Tibial artery (tissue), 4 donors: ENCODE measurements at regions not wholly inside any gene's neighbourhood (a gene's known extent, or its start where the extent isn't known, plus 50 kb on each side); places are given as distances from the start of the nearest gene placed in this dataset.

ENCODE experiments used
- DNase-seq, 2 donors: peaks; one replicate each; pipeline ENCODE4 v3.0.0-alpha.2; 2019
- H3K27ac ChIP-seq, 2 donors: fragments of 200-600 bp; sonication (generic) in 1 of 2; 1 replicate in 1 of 2; 2 replicates in 1 of 2; pipeline ENCODE4 v1.5.1; 2018 to 2019; ENCODE audit warnings: mild to moderate bottlenecking in 1 of 2
- H3K27me3 ChIP-seq, 2 donors: fragments of 200-600 bp; sonication (generic) in 1 of 2; one replicate each; pipeline versions ENCODE4 v1.5.1 to v1.6.0; 2016 to 2019
- H3K36me3 ChIP-seq, 3 donors: fragments of 200-600 bp; sonication (generic) in 2 of 3; one replicate each; pipeline ENCODE4 v1.5.1; 2016 to 2019; ENCODE audit warnings: mild to moderate bottlenecking in 2 of 3
- H3K4me1 ChIP-seq, 4 donors: fragments of 200-600 bp; sonication (generic) in 2 of 4; 1 replicate in 3 of 4; 2 replicates in 1 of 4; pipeline ENCODE4 v1.5.1; 2016 to 2019
- H3K4me3 ChIP-seq, 2 donors: fragments of 200-600 bp; sonication (generic) in 1 of 2; 1 replicate in 1 of 2; 2 replicates in 1 of 2; pipeline ENCODE4 v1.5.1; 2018 to 2019; ENCODE audit warnings: mild to moderate bottlenecking in 2 of 2
- H3K9me3 ChIP-seq, 3 donors: fragments of 200-600 bp; sonication (generic) in 1 of 3; one replicate each; pipeline ENCODE4 v1.5.1; 2016 to 2019
- intact Hi-C: fragments of 100-400 bp; cut with DNase I; formaldehyde crosslinking; loops from one replicate; pipeline ENCODE4 v1.15.0; 2023; ENCODE audit warnings: low total_unique reads
- TF ChIP-seq, protein P1 (sequence below), 2 experiments: fragments of 200-600 bp in 1 of 2; fragments of 450-650 bp in 1 of 2; IDR thresholded peaks; one replicate each; pipeline ENCODE4 v1.5.1; 2017 to 2019; ENCODE audit warnings: antibody characterized with exemption in 2 of 2, mild to moderate bottlenecking in 1 of 2, moderate library complexity in 1 of 2

DNA sequence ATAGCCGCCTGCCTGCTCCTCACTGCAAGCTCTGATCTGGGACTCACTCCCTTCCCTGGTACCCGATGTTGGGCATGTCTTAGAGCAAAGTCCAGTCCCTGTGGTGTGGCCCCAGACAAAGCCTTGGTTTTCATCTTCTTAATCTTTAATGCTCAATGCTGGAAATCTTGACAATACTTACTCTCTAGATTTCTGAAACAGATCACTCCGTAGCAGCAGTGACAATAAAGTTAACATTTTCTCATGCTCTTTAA, 260.2 kb upstream of the IRX2 start:
- intact Hi-C loops: no loop called here
- H3K4me3 ChIP-seq: no peak overlapping the region
- no peak overlapping the region for H3K27ac ChIP-seq
- no peaks in the 10 kb centered on the region for H3K36me3 ChIP-seq
- no peaks in the 10 kb centered on the region for H3K4me1 ChIP-seq
- DNase-seq: peak in 1 of 2 donors; percentile 28
- no peaks in the 10 kb centered on the region for H3K9me3 ChIP-seq
- TF ChIP-seq, protein P1, sequence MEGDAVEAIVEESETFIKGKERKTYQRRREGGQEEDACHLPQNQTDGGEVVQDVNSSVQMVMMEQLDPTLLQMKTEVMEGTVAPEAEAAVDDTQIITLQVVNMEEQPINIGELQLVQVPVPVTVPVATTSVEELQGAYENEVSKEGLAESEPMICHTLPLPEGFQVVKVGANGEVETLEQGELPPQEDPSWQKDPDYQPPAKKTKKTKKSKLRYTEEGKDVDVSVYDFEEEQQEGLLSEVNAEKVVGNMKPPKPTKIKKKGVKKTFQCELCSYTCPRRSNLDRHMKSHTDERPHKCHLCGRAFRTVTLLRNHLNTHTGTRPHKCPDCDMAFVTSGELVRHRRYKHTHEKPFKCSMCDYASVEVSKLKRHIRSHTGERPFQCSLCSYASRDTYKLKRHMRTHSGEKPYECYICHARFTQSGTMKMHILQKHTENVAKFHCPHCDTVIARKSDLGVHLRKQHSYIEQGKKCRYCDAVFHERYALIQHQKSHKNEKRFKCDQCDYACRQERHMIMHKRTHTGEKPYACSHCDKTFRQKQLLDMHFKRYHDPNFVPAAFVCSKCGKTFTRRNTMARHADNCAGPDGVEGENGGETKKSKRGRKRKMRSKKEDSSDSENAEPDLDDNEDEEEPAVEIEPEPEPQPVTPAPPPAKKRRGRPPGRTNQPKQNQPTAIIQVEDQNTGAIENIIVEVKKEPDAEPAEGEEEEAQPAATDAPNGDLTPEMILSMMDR (IDR thresholded peaks at IDR 0.05): no peak
- no peaks in the 10 kb centered on the region for H3K27me3 ChIP-seq

DNA sequence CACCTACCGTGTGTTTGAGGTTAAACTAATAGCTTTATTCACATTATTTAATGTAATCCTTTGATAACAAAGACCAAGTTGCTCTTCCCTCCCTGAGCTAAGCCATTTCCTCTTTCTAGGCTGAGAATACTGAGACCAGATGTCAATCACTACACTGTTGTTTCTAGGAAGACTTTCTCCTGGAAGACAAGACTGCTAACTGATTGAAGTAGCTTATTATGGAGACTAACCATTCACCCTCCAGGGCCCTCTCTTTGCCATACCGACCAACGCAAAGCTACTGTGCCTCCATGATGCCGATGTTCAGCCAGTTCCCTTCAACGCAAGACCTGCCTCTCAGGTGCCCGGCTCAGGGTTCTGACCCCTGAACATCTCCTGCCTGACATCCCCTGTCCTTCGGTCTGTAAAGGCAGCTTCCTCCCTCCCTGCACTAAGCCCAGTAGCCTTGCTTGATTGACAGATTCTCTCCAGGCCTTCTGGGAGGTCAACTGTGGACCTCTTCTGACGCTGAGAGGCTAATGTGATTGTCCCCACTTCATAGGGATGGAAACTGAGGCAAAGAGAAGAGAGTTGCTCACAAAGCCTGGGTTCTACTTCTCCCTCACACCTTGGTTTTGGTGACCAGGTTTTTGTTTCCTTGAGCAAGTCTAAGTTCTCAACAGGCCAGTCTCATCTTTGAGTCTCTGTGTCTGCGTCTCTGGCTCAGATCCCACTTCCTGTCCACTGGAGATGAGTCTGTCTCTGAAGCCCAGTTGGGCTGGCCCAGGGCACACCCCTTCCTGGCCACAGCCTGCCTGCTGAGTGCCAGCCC, 259.7 kb upstream of the IRX2 start:
- no peak overlapping the region for H3K27ac ChIP-seq
- H3K9me3 ChIP-seq: no peaks in the 10 kb centered on the region
- no peaks in the 10 kb centered on the region for H3K36me3 ChIP-seq
- H3K27me3 ChIP-seq: no peaks in the 10 kb centered on the region
- TF ChIP-seq, protein P1 (IDR thresholded peaks at IDR 0.05): no peak
- intact Hi-C loops: no loop called here
- DNase-seq: peak in 1 of 2 donors; percentile 11
- no peak overlapping the region for H3K4me3 ChIP-seq
- H3K4me1 ChIP-seq: no peaks in the 10 kb centered on the region

DNA sequence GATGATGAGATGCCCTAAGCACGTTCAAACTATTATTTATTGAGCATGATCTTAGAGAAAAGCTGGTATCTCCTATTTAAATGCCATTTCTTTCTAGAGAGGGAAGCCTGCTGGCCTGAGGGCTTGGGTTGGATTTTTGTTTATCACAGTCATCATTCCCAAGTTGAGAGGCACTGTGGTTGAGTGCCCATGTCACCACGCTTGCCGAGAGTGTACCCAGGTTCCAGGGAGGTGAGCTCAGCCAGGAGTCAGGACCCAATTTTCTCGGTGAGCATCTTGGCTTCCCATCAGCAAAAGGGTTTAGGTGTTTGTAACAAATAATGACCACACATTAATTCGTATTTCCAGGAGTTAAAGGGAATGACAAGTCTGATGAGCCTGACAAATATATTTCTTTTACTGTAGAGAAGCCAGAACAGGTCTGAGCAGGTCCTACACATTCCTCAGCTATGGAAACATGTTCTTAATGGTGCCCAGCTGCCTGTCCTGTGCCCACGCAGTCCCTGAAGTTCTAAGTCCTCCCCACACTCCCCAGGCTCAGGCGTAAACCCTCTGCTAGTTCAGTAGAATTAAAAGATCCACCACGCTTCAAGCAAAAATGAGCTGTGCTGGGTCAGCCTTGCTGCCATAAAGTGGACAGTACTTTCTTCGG, 258.9 kb upstream of the IRX2 start:
- intact Hi-C loops: no loop called here
- Histone ChIP-seq H3K36me3 (no peaks in the 10 kb centered on the region), H3K4me1 (no peaks in the 10 kb centered on the region), H3K9me3 (no peaks in the 10 kb centered on the region), H3K27me3 (no peaks in the 10 kb centered on the region), H3K27ac (no peak overlapping the region), H3K4me3 (no peak overlapping the region)
- TF ChIP-seq, protein P1 (IDR thresholded peaks at IDR 0.05): no peak
- no peak for DNase-seq

DNA sequence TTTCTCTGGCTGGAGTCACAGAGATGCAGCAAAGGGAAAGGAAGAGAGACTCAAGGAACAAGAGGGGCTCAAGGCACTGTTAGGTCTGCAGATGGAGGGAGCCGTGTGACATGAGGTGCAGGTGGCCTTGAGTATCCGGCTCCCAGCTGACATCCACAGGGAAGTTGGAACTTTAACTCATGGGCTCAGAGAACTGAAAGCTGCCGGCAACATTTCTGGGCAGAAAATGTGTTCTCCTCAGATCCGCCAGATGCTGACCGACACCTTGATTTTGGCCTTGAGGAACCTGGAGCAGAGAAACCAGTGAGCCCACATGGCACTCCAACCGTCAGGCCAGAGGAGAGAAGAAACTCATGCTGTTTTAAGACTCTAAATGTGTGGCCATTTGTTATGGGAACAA, 258.1 kb upstream of the IRX2 start:
- Histone ChIP-seq H3K27ac (no peak overlapping the region), H3K4me3 (no peak overlapping the region), H3K27me3 (no peaks in the 10 kb centered on the region), H3K4me1 (no peaks in the 10 kb centered on the region), H3K9me3 (no peaks in the 10 kb centered on the region), H3K36me3 (no peaks in the 10 kb centered on the region)
- intact Hi-C loops: no loop called here
- TF ChIP-seq, protein P1 (IDR thresholded peaks at IDR 0.05): no peak
- DNase-seq: peak in 1 of 2 donors; percentile 16

DNA sequence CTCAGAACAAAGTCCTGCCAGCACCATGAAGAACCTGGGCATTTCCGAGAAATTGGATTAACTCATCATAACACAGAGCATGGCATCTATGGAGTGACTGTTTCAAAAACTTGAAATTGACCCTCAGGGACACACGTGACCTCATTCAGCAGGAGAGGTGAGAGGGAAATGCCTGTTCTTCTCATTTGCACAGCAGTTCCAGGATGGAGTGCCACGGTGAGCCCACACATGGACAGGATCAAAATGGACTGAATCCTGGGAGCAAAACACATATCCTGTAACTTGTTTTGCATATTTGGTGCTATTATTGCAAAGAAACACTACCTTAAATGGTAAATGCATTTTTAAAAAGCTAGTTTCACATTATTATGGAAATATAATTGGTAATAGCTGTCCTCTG, 256.1 kb upstream of the IRX2 start:
- Histone ChIP-seq H3K36me3 (no peaks in the 10 kb centered on the region), H3K27me3 (no peaks in the 10 kb centered on the region), H3K27ac (no peak overlapping the region), H3K4me3 (no peak overlapping the region), H3K4me1 (no peaks in the 10 kb centered on the region), H3K9me3 (no peaks in the 10 kb centered on the region)
- TF ChIP-seq, protein P1 (IDR thresholded peaks at IDR 0.05): no peak
- DNase-seq: no peak
- intact Hi-C loops: no loop called here
